Peyer's patch (tissue), 4 donors: ENCODE measurements at regions not wholly inside any gene's neighbourhood (a gene's known extent, or its start where the extent isn't known, plus 50 kb on each side); places are given as distances from the start of the nearest gene placed in this dataset.

Experiments used
- POLR2A ChIP-seq, 2 donors: fragments of 450-650 bp; IDR thresholded peaks; one replicate each; pipeline ENCODE4 v1.5.1; 2017; ENCODE audit warnings: antibody characterized with exemption in 2 of 2, mild to moderate bottlenecking in 2 of 2, moderate library complexity in 2 of 2
- TF ChIP-seq, protein P1 (sequence below), 6 experiments: fragments of 450-650 bp in 4 of 6; fragments of 200-600 bp in 2 of 6; sonication (generic) in 1 of 6; IDR thresholded peaks; one replicate each; pipeline ENCODE4 v1.5.1; 2017 to 2019; ENCODE audit warnings: antibody characterized with exemption in 6 of 6, mild to moderate bottlenecking in 3 of 6, moderate library complexity in 1 of 6

GRCh38 chr7:88399696-88400240 lies 93.1 kb upstream of the STEAP4 start:
- TF ChIP-seq, protein P1, sequence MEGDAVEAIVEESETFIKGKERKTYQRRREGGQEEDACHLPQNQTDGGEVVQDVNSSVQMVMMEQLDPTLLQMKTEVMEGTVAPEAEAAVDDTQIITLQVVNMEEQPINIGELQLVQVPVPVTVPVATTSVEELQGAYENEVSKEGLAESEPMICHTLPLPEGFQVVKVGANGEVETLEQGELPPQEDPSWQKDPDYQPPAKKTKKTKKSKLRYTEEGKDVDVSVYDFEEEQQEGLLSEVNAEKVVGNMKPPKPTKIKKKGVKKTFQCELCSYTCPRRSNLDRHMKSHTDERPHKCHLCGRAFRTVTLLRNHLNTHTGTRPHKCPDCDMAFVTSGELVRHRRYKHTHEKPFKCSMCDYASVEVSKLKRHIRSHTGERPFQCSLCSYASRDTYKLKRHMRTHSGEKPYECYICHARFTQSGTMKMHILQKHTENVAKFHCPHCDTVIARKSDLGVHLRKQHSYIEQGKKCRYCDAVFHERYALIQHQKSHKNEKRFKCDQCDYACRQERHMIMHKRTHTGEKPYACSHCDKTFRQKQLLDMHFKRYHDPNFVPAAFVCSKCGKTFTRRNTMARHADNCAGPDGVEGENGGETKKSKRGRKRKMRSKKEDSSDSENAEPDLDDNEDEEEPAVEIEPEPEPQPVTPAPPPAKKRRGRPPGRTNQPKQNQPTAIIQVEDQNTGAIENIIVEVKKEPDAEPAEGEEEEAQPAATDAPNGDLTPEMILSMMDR (IDR thresholded peaks at IDR 0.05), result no peak
- TF ChIP-seq POLR2A (IDR thresholded peaks at IDR 0.05), result no peak
